ENCODE measurements at regions not wholly inside any gene's neighbourhood (a gene's known extent, or its start where the extent isn't known, plus 50 kb on each side); places are given as distances from the start of the nearest gene placed in this dataset.

- no peaks in the 10 kb centered on the region for H3K36me3 ChIP-seq
- no peak overlapping the region for H3K4me3 ChIP-seq
- intact Hi-C loops (cut with DNase I) = no loop called here
- no peak overlapping the region for H3K27ac ChIP-seq
- no peaks in the 10 kb centered on the region for H3K9me3 ChIP-seq
- no peak for DNase-seq
- WGBS, 2 donors = 63 to 69% methylated on average over 6 of the region's 6 CpGs
- H3K4me1 ChIP-seq = peaks cover 0 to 8% (median 0%) of the 10 kb centered on the region in 3 donors
- TF ChIP-seq, protein P1, sequence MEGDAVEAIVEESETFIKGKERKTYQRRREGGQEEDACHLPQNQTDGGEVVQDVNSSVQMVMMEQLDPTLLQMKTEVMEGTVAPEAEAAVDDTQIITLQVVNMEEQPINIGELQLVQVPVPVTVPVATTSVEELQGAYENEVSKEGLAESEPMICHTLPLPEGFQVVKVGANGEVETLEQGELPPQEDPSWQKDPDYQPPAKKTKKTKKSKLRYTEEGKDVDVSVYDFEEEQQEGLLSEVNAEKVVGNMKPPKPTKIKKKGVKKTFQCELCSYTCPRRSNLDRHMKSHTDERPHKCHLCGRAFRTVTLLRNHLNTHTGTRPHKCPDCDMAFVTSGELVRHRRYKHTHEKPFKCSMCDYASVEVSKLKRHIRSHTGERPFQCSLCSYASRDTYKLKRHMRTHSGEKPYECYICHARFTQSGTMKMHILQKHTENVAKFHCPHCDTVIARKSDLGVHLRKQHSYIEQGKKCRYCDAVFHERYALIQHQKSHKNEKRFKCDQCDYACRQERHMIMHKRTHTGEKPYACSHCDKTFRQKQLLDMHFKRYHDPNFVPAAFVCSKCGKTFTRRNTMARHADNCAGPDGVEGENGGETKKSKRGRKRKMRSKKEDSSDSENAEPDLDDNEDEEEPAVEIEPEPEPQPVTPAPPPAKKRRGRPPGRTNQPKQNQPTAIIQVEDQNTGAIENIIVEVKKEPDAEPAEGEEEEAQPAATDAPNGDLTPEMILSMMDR (IDR thresholded peaks at IDR 0.05) = no peak
- no peak for TF ChIP-seq POLR2A (IDR thresholded peaks at IDR 0.05)
- H3K27me3 ChIP-seq = no peaks in the 10 kb centered on the region
Observed at GRCh38 chr6:20024316-20024673, 187.1 kb downstream of the ID4 start.

DNA sequence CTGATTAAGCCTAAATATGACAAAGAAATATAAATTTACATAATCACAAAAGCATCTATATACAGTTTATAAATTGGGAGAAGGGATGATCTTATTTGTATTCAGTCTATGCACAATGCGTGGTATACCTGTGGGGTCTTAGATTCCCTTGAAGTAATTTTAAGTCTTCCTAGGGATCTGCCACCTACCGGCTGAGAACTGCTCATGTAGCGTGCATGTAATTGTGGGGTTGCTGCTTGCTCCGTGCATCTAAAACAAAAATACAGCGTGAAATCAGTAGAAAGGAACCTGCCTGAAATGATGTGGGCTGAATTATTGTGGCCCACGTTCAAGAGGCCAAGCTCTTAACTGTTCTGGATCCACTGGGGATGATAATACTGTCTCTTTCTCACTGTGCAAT, 187.3 kb downstream of the MBOAT1 start:
- H3K27me3 ChIP-seq = no peaks in the 10 kb centered on the region
- no peak overlapping the region for H3K27ac ChIP-seq
- TF ChIP-seq POLR2A (IDR thresholded peaks at IDR 0.05) = no peak
- TF ChIP-seq, protein P1 (IDR thresholded peaks at IDR 0.05) = no peak
- 80 to 81% methylated on average over 6 of the region's 6 CpGs for WGBS, 2 donors
- no peak overlapping the region for H3K4me3 ChIP-seq
- peaks cover 0 to 8% (median 0%) of the 10 kb centered on the region in 3 donors for H3K4me1 ChIP-seq
- intact Hi-C loops (cut with DNase I) = no loop called here
- no peaks in the 10 kb centered on the region for H3K9me3 ChIP-seq
- no peak for DNase-seq
- no peaks in the 10 kb centered on the region for H3K36me3 ChIP-seq

- H3K36me3 ChIP-seq = no peaks in the 10 kb centered on the region
- WGBS, 2 donors = 87 to 95% methylated on average over 2 of the region's 2 CpGs
- no peaks in the 10 kb centered on the region for H3K9me3 ChIP-seq
- intact Hi-C loops (cut with DNase I) = no loop called here
- no peak for DNase-seq
- no peak overlapping the region for H3K27ac ChIP-seq
- TF ChIP-seq, protein P1 (IDR thresholded peaks at IDR 0.05) = no peak
- TF ChIP-seq POLR2A (IDR thresholded peaks at IDR 0.05) = no peak
- no peak overlapping the region for H3K4me3 ChIP-seq
- H3K4me1 ChIP-seq = peaks cover 0 to 8% (median 0%) of the 10 kb centered on the region in 3 donors
- H3K27me3 ChIP-seq = no peaks in the 10 kb centered on the region
Observed at GRCh38 chr6:20025681-20026080, 186.6 kb downstream of the MBOAT1 start.

DNA sequence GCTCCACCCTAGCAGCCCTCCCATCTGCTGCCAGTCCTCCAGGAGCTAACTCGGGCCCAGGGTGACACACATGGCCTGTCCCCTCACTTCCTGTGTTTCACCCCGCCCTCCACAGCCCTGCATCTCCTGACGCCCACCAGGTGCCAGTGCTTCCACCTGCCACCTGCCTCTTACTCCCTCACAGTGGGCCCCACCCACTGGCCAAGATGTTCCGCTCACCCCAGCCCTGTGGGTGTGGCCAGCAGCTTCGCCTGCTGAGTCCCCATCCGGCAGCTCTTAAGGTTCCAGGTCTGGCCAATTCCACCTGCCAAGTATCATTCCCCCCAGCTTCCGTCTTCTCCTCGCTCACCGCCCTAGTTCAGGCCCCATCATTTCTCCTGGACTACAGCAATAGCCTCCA, 184.1 kb downstream of the MBOAT1 start:
- no peak for DNase-seq
- Histone ChIP-seq H3K36me3 (no peaks in the 10 kb centered on the region), H3K27ac (no peak overlapping the region), H3K4me1 (no peaks in the 10 kb centered on the region), H3K9me3 (no peaks in the 10 kb centered on the region), H3K4me3 (no peak overlapping the region), H3K27me3 (peaks cover 0 to 6% (median 0%) of the 10 kb centered on the region in 4 donors)
- 75 to 76% methylated on average over 9 of the region's 9 CpGs for WGBS, 2 donors
- intact Hi-C loops (cut with DNase I) = no loop called here
- TF ChIP-seq POLR2A (IDR thresholded peaks at IDR 0.05) = no peak
- TF ChIP-seq, protein P1 (IDR thresholded peaks at IDR 0.05) = no peak

GRCh38 chr6:20028562-20028961, 183.7 kb downstream of the MBOAT1 start:
- TF ChIP-seq POLR2A (IDR thresholded peaks at IDR 0.05) = no peak
- TF ChIP-seq, protein P1 (IDR thresholded peaks at IDR 0.05) = no peak
- Histone ChIP-seq H3K27ac (no peak overlapping the region), H3K4me3 (no peak overlapping the region), H3K9me3 (no peaks in the 10 kb centered on the region), H3K27me3 (peaks cover 0 to 6% (median 0%) of the 10 kb centered on the region in 4 donors), H3K4me1 (no peaks in the 10 kb centered on the region), H3K36me3 (no peaks in the 10 kb centered on the region)
- intact Hi-C loops (cut with DNase I) = no loop called here
- WGBS, 2 donors = 50 to 68% methylated on average over 4 of the region's 4 CpGs
- DNase-seq = no peak

Data from esophagus squamous epithelium (tissue), 5 donors.